Neuronal stem cell (in vitro differentiated cells): ENCODE measurements at regions not wholly inside any gene's neighbourhood (a gene's known extent, or its start where the extent isn't known, plus 50 kb on each side); places are given as distances from the start of the nearest gene placed in this dataset.

ENCODE experiments used
- DNase-seq: peaks from one replicate; pipeline ENCODE4 v3.0.0-alpha.2; 2013; ENCODE audit warnings: low spot score
- H2AFZ ChIP-seq: one replicate; pipeline ENCODE4 v1.6.1; 2013; ENCODE audit warnings: mild to moderate bottlenecking, low read length, inconsistent platforms
- H2AK5ac ChIP-seq: 2 replicates; pipeline ENCODE4 v1.6.1; 2013; ENCODE audit warnings: low read depth, mild to moderate bottlenecking, inconsistent platforms, low read length, moderate library complexity, mixed read lengths
- H2BK120ac ChIP-seq: 2 replicates; pipeline ENCODE4 v1.6.1; 2013; ENCODE audit warnings: low read depth, mild to moderate bottlenecking, inconsistent platforms, low read length, moderate library complexity, mixed read lengths
- H2BK12ac ChIP-seq: one replicate; pipeline ENCODE4 v1.6.1; 2013; ENCODE audit warnings: low read length, inconsistent platforms
- H2BK15ac ChIP-seq: 2 replicates; pipeline ENCODE4 v1.6.1; 2013; ENCODE audit warnings: mild to moderate bottlenecking, low read length, inconsistent platforms, mixed read lengths
- H2BK5ac ChIP-seq: one replicate; pipeline ENCODE4 v1.6.1; 2013; ENCODE audit warnings: inconsistent platforms, mild to moderate bottlenecking, low read length, moderate library complexity
- H3K14ac ChIP-seq: one replicate; pipeline ENCODE4 v1.6.1; 2013; ENCODE audit warnings: low read length, inconsistent platforms
- H3K18ac ChIP-seq: 2 replicates; pipeline ENCODE4 v1.6.1; 2013; ENCODE audit warnings: low read length, inconsistent platforms
- H3K23ac ChIP-seq: 2 replicates; pipeline ENCODE4 v1.6.1; 2013; ENCODE audit warnings: low read depth, mild to moderate bottlenecking, mixed read lengths, low read length, inconsistent platforms; ENCODE audit not compliant: poor library complexity
- H3K27ac ChIP-seq: replicated peaks from 3 replicates; pipeline ENCODE4 v1.5.1; 2013; ENCODE audit warnings: low read length, inconsistent platforms
- H3K27me3 ChIP-seq, 3 experiments: 2 replicates each; pipeline ENCODE4 v1.6.1; 2013; ENCODE audit warnings: low read length in 3 of 3, mild to moderate bottlenecking in 2 of 3, inconsistent platforms in 1 of 3, low read depth in 1 of 3, mixed read lengths in 1 of 3, moderate library complexity in 1 of 3; ENCODE audit not compliant: control insufficient read depth in 3 of 3, insufficient read depth in 3 of 3
- H3K36me3 ChIP-seq, 2 donors: replicated peaks in 1 of 2; 2 replicates each; pipeline ENCODE4 v1.6.1; 2013; ENCODE audit warnings: low read length in 2 of 2; ENCODE audit not compliant: control insufficient read depth in 2 of 2, insufficient read depth in 2 of 2
- H3K4ac ChIP-seq: 2 replicates; pipeline ENCODE4 v1.6.1; 2013; ENCODE audit warnings: inconsistent platforms, mild to moderate bottlenecking, low read length, moderate library complexity
- H3K4me1 ChIP-seq, 2 donors: 1 replicate in 1 of 2; 2 replicates in 1 of 2; pipeline ENCODE4 v1.6.1; 2013; ENCODE audit warnings: low read length in 2 of 2, low read depth in 1 of 2; ENCODE audit not compliant: control insufficient read depth in 2 of 2, insufficient read depth in 1 of 2
- H3K4me2 ChIP-seq: one replicate; pipeline ENCODE4 v1.6.1; 2013; ENCODE audit warnings: mild to moderate bottlenecking, low read length, inconsistent platforms; ENCODE audit not compliant: insufficient read depth, poor library complexity, severe bottlenecking
- H3K4me3 ChIP-seq, 2 donors: 2 replicates each; pipeline ENCODE4 v1.5.1; 2013; ENCODE audit warnings: low read length in 2 of 2, mild to moderate bottlenecking in 2 of 2, inconsistent platforms in 1 of 2, moderate library complexity in 1 of 2
- H3K79me1 ChIP-seq: one replicate; pipeline ENCODE4 v1.6.1; 2013; ENCODE audit warnings: low read depth, mild to moderate bottlenecking, inconsistent platforms, low read length, moderate library complexity
- H3K9ac ChIP-seq: one replicate; pipeline ENCODE4 v1.6.1; 2013; ENCODE audit warnings: mild to moderate bottlenecking, low read depth, low read length, inconsistent platforms; ENCODE audit not compliant: poor library complexity
- H3K9me3 ChIP-seq, 2 donors: replicated peaks in 1 of 2; 2 replicates each; pipeline versions ENCODE3 to v1.6.1; 2013; ENCODE audit warnings: low read length in 2 of 2, mild to moderate bottlenecking in 2 of 2, inconsistent platforms in 1 of 2, low read depth in 1 of 2, mixed read lengths in 1 of 2, moderate library complexity in 1 of 2; ENCODE audit not compliant: control insufficient read depth in 2 of 2, insufficient read depth in 1 of 2
- H4K8ac ChIP-seq: one replicate; pipeline ENCODE4 v1.6.1; 2013; ENCODE audit warnings: low read depth, mild to moderate bottlenecking, inconsistent platforms, low read length, moderate library complexity
- H4K91ac ChIP-seq: one replicate; pipeline ENCODE4 v1.6.1; 2013; ENCODE audit warnings: low read length, low read depth, mild to moderate bottlenecking, inconsistent platforms; ENCODE audit not compliant: poor library complexity
- WGBS, 2 donors: extraction: QIAGEN DNeasy Blood & Tissue Kit; methylation state at CpG; one replicate each; pipeline ENCODE4 v1.1.7; 2013; ENCODE audit warnings: missing lambda C conversion rate in 2 of 2, mixed read lengths in 1 of 2; ENCODE audit not compliant: insufficient read length in 2 of 2, insufficient replicate concordance in 1 of 2; ENCODE audit errors: extremely low coverage in 2 of 2; 5-methylcytosine and 5-hydroxymethylcytosine counted together

DNA sequence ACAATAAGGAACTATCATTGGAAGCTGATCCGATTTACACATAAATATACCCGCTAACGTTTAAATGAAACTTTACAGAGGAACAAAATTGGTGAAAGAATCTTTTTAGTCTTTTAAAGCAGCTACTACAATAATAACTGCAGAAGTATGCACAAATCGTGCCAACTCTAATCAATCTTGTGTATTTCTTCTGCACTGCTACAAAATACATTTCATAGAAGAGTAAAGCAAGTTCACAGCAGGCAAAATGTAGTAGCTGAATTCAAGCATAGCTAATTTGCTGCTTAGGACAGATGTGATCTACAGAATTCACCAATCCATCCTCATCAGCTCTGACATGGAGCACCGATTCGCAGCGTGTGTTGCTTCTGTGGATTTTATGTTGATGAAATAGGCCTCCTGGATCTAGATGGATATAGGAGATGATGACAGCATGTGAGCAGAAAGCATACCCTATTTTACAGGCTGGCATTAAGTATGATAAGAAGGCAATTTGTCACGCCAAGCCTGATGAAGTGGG lies 367.3 kb upstream of the FGF13 start:
- H2BK15ac ChIP-seq: no peak overlapping the region
- H3K4me2 ChIP-seq: no peak overlapping the region
- no peak overlapping the region for H3K4me3 ChIP-seq
- peaks cover 0 to 2% (median 0%) of the 10 kb centered on the region in 3 experiments for H3K27me3 ChIP-seq
- H2AFZ ChIP-seq: no peak overlapping the region
- H3K27ac ChIP-seq: no peak overlapping the region
- H2BK120ac ChIP-seq: no peak overlapping the region
- DNase-seq: no peak
- H3K79me1 ChIP-seq: no peaks in the 10 kb centered on the region
- H3K18ac ChIP-seq: no peak overlapping the region
- no peak overlapping the region for H3K23ac ChIP-seq
- no peak overlapping the region for H3K9ac ChIP-seq
- H3K14ac ChIP-seq: no peak overlapping the region
- no peaks in the 10 kb centered on the region for H3K9me3 ChIP-seq
- no peaks in the 10 kb centered on the region for H3K4me1 ChIP-seq
- no peak overlapping the region for H2BK12ac ChIP-seq
- H4K8ac ChIP-seq: no peak overlapping the region
- no peak overlapping the region for H4K91ac ChIP-seq
- no peak overlapping the region for H2AK5ac ChIP-seq
- no CpG with 5 or more reads among the region's 8 CpGs for WGBS, 2 donors
- no peaks in the 10 kb centered on the region for H3K36me3 ChIP-seq
- H2BK5ac ChIP-seq: no peak overlapping the region
- no peak overlapping the region for H3K4ac ChIP-seq

- no peak overlapping the region for H3K18ac ChIP-seq
- no peak overlapping the region for H2BK12ac ChIP-seq
- H3K27me3 ChIP-seq: peaks cover 0 to 2% (median 0%) of the 10 kb centered on the region in 3 experiments
- H3K79me1 ChIP-seq: no peaks in the 10 kb centered on the region
- no peak overlapping the region for H3K4ac ChIP-seq
- no peak overlapping the region for H3K23ac ChIP-seq
- H4K8ac ChIP-seq: no peak overlapping the region
- H3K4me3 ChIP-seq: no peak overlapping the region
- H3K4me1 ChIP-seq: no peaks in the 10 kb centered on the region
- no peak overlapping the region for H4K91ac ChIP-seq
- no peak overlapping the region for H2AK5ac ChIP-seq
- no peak overlapping the region for H2AFZ ChIP-seq
- no peak overlapping the region for H2BK120ac ChIP-seq
- H2BK15ac ChIP-seq: no peak overlapping the region
- no peak for DNase-seq
- H3K36me3 ChIP-seq: no peaks in the 10 kb centered on the region
- H3K9ac ChIP-seq: no peak overlapping the region
- no peak overlapping the region for H3K4me2 ChIP-seq
- no CpG with 5 or more reads among the region's 1 CpG for WGBS, 2 donors
- no peak overlapping the region for H2BK5ac ChIP-seq
- H3K14ac ChIP-seq: no peak overlapping the region
- no peaks in the 10 kb centered on the region for H3K9me3 ChIP-seq
- H3K27ac ChIP-seq: no peak overlapping the region
Observed at GRCh38 chrX:139078342-139078741, 366.8 kb upstream of the FGF13 start.

DNA sequence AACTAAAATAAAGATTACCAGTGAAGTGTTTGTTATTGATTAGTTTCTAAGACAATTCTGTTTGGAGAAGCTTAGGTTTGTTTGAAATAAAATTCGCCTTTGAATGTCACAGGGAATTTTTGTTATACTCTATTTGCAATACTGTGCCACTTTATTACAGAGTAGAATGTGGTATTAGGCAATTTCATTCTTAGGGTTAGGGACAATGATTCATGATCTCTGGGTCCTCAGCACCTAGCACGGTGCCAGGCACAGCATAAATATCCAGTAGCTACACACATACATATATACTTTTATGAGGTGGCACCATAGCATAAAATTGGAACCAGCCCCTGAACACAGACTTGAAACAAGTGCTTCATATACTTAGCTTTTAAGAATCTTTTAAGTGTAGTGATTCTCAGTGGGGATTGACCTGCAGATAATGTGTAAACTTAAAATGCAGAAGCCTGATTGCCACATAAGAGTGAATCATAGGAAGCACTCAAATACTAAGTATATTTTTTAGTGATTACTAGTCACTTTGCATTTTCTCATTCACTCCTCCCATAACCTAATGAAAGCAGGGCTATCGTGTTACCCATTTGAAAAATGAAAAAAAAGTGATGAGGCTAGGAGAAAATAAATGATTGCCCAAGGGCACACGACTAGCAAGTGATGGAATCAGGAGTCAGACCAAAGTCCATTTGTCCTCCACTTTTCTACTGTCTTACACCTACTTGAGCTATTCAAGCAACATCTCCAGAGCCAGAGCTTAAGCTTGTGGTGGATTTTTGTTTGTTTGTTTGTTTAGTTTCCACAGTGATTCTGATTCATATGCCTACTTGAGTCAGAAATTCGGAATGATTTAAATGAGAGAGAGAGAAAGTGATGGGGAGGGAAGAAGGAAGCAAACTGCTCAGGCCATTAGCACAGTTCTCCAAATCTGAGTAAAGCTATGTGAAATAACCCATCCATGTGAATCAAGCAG lies 366.0 kb upstream of the FGF13 start:
- Histone ChIP-seq H3K79me1 (no peaks in the 10 kb centered on the region), H3K9me3 (no peaks in the 10 kb centered on the region), H3K36me3 (no peaks in the 10 kb centered on the region), H3K4me2 (no peak overlapping the region), H4K8ac (no peak overlapping the region), H3K27me3 (peaks cover 0 to 2% (median 0%) of the 10 kb centered on the region in 3 experiments), H2BK15ac (no peak overlapping the region), H2BK12ac (no peak overlapping the region), H3K4me1 (no peaks in the 10 kb centered on the region), H3K4ac (no peak overlapping the region), H3K9ac (no peak overlapping the region), H2AFZ (no peak overlapping the region), H2BK5ac (no peak overlapping the region), H3K27ac (no peak overlapping the region), H2BK120ac (no peak overlapping the region), H3K23ac (no peak overlapping the region), H3K4me3 (no peak overlapping the region), H2AK5ac (no peak overlapping the region), H3K14ac (no peak overlapping the region), H4K91ac (no peak overlapping the region), H3K18ac (no peak overlapping the region)
- no CpG with 5 or more reads among the region's 5 CpGs for WGBS, 2 donors
- DNase-seq: no peak

DNA sequence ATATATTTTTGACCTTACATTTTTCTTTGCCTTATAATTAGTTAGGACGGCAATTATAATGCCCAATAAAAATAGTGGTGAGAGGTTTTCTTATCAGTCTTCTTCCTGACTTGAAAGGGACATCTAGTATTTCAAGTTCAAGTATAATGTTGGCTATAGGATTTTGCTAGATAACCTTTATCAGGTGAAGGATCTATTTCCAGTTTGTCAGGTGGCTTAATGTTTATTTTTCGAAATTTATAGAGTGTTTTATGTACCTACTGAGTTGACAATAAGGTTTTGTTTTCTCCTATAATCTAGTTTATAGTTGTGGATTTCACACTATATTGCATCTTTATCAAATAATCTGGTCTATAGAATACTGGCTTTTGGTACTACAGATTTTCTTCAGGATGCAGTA lies 351.8 kb upstream of the FGF13 start:
- H3K4ac ChIP-seq: no peak overlapping the region
- H2BK15ac ChIP-seq: no peak overlapping the region
- no peak overlapping the region for H2AK5ac ChIP-seq
- H2BK120ac ChIP-seq: no peak overlapping the region
- H2BK12ac ChIP-seq: no peak overlapping the region
- peaks cover 0 to 2% of the 10 kb centered on the region in 2 donors for H3K4me1 ChIP-seq
- no peak overlapping the region for H3K4me3 ChIP-seq
- no peak overlapping the region for H4K8ac ChIP-seq
- no peak overlapping the region for H3K14ac ChIP-seq
- H4K91ac ChIP-seq: no peak overlapping the region
- no peak overlapping the region for H3K4me2 ChIP-seq
- H2AFZ ChIP-seq: no peak overlapping the region
- H3K27ac ChIP-seq: no peak overlapping the region
- no peaks in the 10 kb centered on the region for H3K27me3 ChIP-seq
- no peaks in the 10 kb centered on the region for H3K9me3 ChIP-seq
- H3K79me1 ChIP-seq: no peaks in the 10 kb centered on the region
- H2BK5ac ChIP-seq: no peak overlapping the region
- no peak overlapping the region for H3K23ac ChIP-seq
- no peak for DNase-seq
- no peak overlapping the region for H3K18ac ChIP-seq
- no peaks in the 10 kb centered on the region for H3K36me3 ChIP-seq
- no peak overlapping the region for H3K9ac ChIP-seq
- WGBS, 2 donors: no CpG with 5 or more reads among the region's 2 CpGs
